ENCODE measurements at regions not wholly inside any gene's neighbourhood (a gene's known extent, or its start where the extent isn't known, plus 50 kb on each side); places are given as distances from the start of the nearest gene placed in this dataset.
A peak's percentile ranks its signal among the peaks of the same experiment; 100 is the strongest.
"Not testable (repeated sequence)": the region's sequence is repeated elsewhere in the genome, so short reads cannot be mapped to it uniquely, and the experiment has no call there.

DNA sequence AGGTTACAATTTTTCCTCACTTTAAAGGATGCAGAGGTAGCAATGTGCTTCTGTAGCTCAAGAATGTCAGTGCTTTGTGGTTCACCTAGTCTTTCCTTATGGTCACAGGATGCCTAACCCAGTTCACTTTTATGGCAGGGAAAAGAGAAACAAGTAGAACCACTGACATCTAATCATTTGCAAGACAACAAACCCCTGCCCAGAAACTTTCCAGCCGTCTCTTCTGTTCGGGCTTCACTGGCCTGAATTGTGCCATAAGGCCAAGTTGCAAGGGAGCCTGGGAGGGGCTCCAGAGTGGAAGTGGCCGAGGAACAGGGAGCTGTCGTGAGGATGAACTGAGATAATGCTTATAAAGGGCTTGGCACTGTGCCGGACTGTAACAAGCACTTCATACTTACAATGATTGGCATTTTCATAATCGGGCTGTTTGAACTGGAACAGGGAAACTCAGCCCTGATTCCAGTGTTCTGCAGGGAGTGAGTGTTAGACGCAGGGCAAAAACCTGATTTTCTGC is 212.6 kb downstream of the BCAS1 start:
- Mint-ChIP-seq H3K9me3 (no peaks in the 10 kb centered on the region), H3K27ac (no peak overlapping the region), H3K27me3 (no peaks in the 10 kb centered on the region), H3K4me1 (peaks cover 34% of the 10 kb centered on the region), H3K36me3 (peaks cover 2% of the 10 kb centered on the region), H3K4me3 (no peak overlapping the region)
- DNase-seq = no peak
- CTCF ChIA-PET = interaction anchor here (1.0 to 2.3 kb wide), 3 partner anchors 8 to 58 kb away, joined by 3 to 7 read pairs (median 7); no protein-coding TSS in a partner anchor

DNA sequence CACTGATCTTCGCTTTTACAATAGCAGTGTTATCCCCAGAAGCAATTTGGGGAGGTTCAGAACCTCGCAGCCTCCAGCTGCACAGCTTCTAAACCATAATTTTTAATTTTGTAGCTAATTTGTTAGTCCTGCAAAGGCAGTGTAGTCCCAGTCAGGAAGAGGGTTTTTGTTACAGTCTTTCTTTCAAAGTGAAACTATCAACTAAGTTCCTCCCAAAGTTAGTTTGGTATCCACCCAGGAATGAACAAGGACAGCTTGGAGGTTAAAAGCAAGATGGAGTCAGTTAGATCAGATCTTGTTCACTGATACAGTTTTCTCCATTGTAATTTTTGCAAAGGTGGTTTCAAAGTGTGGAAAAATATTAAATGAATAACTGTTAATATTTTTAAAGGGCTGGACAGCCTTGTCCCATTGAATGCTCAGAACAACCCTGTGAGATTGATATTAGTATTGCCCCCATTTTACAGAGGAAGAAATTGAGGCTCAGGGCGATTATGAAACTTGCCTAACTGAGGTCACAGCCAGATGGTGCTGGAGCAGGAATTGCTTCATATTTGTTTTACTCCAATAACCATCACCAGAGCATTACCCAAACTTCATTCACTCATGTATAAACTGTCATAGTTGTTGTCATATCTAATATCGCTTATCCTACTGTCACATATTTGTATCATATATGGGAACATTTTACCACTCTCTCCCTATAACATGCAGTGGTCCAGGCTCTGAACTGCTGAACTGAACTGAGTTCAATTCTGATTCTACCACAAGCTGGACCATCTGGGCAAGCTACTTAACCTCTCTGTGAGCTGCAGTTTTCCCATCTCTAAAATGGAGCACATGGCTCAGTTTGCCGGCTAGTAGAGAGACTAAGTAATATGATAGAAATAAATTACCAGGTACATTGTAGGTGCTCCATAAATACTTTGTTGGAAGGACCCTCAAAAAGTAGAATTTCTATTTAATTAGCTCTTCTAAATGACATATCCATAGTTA is 213.8 kb downstream of the BCAS1 start:
- Mint-ChIP-seq H3K4me3 (no peak overlapping the region), H3K9me3 (no peaks in the 10 kb centered on the region), H3K36me3 (peaks cover 2% of the 10 kb centered on the region), H3K27me3 (no peaks in the 10 kb centered on the region), H3K27ac (no peak overlapping the region), H3K4me1 (peaks cover 42% of the 10 kb centered on the region)
- CTCF ChIA-PET = interaction anchor here (1.0 to 2.3 kb wide), 4 partner anchors 9 to 59 kb away, joined by 3 to 7 read pairs (median 6); no protein-coding TSS in a partner anchor
- no peak for DNase-seq

DNA sequence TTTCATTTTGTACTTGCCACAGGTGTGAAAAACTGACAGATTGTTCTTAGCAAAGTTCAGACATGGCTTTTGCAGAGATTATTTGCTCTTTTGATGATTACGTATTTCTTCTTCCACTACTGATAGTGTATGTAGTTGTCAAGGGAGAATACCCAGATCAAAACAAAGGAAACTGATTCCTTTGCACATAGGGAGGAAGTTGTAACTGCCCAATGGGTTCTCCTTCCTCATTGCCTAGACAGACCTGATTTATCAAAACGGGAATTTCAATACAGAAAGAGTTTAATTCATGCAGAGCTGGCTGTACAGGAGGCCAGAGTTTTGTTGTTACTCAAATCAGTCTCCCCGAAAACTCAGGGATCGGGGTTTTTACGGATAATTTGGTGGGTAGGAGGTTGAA is 214.7 kb downstream of the BCAS1 start:
- H3K4me3 Mint-ChIP-seq = no peak overlapping the region
- CTCF ChIA-PET = interaction anchor here (1.0 to 2.3 kb wide), 2 partner anchors 10 to 60 kb away, joined by 4 to 7 read pairs; no protein-coding TSS in a partner anchor
- peak overlapping the region; percentile 35 for H3K27ac Mint-ChIP-seq

DNA sequence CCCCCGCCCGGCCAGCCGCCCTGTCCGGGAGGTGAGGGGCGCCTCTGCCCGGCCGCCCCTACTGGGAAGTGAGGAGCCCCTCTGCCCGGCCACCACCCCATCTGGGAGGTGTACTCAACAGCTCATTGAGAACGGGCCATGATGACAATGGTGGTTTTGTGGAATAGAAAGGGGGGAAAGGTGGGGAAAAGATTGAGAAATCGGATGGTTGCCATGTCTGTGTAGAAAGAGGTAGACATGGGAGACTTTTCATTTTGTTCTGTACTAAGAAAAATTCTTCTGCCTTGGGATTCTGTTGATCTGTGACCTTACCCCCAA is 215.8 kb downstream of the BCAS1 start:
- H3K4me3 Mint-ChIP-seq, H3K36me3 Mint-ChIP-seq, H3K9me3 Mint-ChIP-seq, DNase-seq, CTCF ChIA-PET, H3K27me3 Mint-ChIP-seq, H3K27ac Mint-ChIP-seq: not testable (repeated sequence)
- H3K4me1 Mint-ChIP-seq = peaks cover 45% of the 10 kb centered on the region

More for the DNA sequence above, 214.7 kb downstream of the BCAS1 start:
- no peak for DNase-seq
- Mint-ChIP-seq H3K36me3 (peaks cover 2% of the 10 kb centered on the region), H3K9me3 (no peaks in the 10 kb centered on the region), H3K27me3 (no peaks in the 10 kb centered on the region), H3K4me1 (peaks cover 44% of the 10 kb centered on the region)

DNA sequence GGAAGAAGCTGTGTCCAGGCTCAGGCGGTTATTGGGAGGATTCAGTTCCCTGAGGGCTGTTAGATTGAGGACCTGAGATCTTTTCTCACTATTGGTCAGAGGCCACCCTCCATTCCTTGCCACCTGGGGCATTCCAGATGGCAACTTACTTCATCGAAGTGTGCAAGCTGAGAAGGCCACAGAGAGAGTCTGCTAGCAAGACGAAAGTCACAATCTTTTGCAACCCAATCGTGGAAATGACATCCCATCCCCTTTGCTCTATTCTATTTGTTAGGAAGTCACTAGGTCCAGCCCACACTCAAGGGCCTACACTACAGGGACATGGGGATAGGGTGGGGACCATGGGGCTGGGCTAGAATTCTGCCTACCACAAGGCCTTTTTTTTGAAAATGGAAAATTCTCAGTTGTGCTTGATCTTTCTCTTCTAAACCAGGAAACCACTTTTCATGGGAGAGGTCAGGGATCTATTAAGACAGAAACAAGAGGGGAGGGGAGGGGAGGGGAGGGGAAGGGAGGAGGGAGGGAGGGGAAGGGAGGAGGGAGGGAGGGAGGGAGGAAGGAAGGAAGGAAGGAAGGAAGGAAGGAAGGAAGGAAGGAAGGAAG is 217.2 kb downstream of the BCAS1 start:
- CTCF ChIA-PET = no interaction called here
- no peak overlapping the region for H3K27ac Mint-ChIP-seq

DNA sequence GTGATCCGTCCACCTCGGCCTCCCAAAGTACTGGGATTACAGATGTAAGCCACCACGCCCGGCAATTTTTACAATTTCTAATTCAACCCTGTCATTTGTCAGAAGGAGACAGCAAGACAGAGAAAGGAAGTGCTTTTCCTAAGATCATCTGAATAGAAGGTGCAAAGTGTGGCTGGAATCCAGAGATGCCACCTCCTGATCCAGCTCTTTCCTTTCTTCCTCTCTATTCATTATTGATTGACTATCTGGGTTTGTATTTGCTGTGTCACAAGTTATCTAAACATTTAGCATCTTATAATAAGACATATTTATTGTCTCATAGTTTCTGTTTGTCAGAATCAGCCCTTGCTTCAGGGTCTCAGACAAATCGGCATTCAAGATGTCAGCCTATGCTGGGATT is 217.7 kb downstream of the BCAS1 start:
- H3K27me3 Mint-ChIP-seq = no peaks in the 10 kb centered on the region
- H3K4me1 Mint-ChIP-seq = peaks cover 52% of the 10 kb centered on the region

More for the DNA sequence above, 217.2 kb downstream of the BCAS1 start:
- no peak for DNase-seq
- Mint-ChIP-seq H3K36me3 (peaks cover 5% of the 10 kb centered on the region), H3K27me3 (no peaks in the 10 kb centered on the region), H3K4me3 (no peak overlapping the region), H3K9me3 (no peaks in the 10 kb centered on the region), H3K4me1 (peaks cover 52% of the 10 kb centered on the region)

DNA sequence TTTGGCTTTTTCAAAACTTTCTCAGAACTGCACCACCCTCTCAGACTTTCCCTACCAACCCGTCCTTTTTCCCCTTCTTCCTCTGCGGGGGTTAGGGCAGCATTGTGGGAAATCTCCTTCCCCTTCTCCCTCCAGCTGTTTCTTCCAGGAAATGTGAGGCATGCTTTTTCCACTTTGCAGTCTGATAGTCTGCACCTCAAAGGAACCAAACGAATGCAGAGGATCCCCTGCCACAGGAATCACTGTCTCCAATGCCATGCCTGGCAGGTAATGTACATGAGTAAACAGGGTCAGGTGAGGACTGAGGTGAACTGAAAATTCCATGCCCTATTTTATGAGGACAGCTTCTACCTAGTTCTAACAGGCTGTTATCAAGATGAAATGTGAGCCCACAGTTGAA is 218.4 kb downstream of the BCAS1 start:
- H3K4me3 Mint-ChIP-seq = no peak overlapping the region
- peaks cover 52% of the 10 kb centered on the region for H3K4me1 Mint-ChIP-seq
- no peaks in the 10 kb centered on the region for H3K9me3 Mint-ChIP-seq
- no peak overlapping the region for H3K27ac Mint-ChIP-seq
- H3K27me3 Mint-ChIP-seq = no peaks in the 10 kb centered on the region
- peaks cover 7% of the 10 kb centered on the region for H3K36me3 Mint-ChIP-seq
- CTCF ChIA-PET = interaction anchor here (1.4 kb wide), 1 partner anchor 14 kb away, joined by 3 read pairs; no protein-coding TSS in a partner anchor
- no peak for DNase-seq

More for the DNA sequence above, 217.7 kb downstream of the BCAS1 start:
- Mint-ChIP-seq H3K27ac (no peak overlapping the region), H3K4me3 (no peak overlapping the region), H3K36me3 (peaks cover 7% of the 10 kb centered on the region), H3K9me3 (no peaks in the 10 kb centered on the region)
- CTCF ChIA-PET = no interaction called here
- DNase-seq = no peak

DNA sequence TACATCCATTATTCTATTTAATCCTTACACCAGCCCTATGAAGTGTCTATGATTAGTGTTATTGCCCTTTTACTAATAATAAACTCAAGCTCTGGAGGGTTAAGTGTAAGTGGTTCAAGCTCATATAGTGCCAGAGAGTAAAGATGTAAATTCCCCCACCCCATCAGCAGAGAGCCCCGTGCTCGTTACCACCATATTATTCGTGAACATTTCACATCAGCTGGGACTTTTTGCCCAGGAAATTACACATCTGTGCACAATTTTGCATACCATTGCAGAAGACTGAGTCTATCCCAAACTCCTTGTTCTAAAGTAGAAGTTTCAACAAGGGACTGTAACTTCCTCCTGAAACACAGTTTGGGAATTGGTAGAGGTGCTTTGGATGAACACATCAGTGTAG is 220.1 kb downstream of the BCAS1 start:
- CTCF ChIA-PET = no interaction called here
- H3K4me3 Mint-ChIP-seq = no peak overlapping the region

DNA sequence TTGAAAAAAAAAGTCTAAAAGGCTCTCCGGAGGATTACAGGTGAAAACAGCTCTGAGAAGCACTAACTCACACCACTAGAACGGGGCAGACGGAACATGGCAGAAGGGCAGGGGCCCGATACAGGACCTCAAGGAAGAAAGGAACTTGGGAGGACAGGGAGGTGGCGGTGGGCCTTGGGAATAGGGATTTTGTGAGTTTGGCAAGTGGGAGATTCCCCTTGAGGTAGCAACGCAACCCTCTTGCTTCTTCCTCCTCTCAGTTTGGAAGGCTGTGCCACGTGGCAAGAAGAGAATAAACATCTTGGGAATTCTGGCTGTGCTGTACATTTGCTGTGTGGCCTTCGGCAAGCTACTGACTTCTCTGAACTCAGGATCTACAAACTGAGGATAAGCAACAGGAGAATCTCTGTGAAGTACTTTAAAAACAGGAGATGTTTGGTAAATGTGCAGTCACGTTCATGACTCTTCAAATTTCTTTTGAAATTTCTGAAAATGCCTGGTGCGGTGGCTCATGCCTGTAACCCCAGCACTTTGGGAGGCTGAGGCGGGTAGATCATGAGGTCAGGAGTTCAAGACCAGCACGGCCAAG is 220.8 kb downstream of the BCAS1 start:
- Mint-ChIP-seq H3K27me3 (no peaks in the 10 kb centered on the region), H3K9me3 (no peaks in the 10 kb centered on the region), H3K4me1 (peaks cover 56% of the 10 kb centered on the region), H3K36me3 (peaks cover 5% of the 10 kb centered on the region), H3K4me3 (no peak overlapping the region), H3K27ac (peak overlapping the region; percentile 45)
- DNase-seq = no peak
- CTCF ChIA-PET = no interaction called here

More for the DNA sequence above, 220.1 kb downstream of the BCAS1 start:
- Mint-ChIP-seq H3K27me3 (no peaks in the 10 kb centered on the region), H3K27ac (no peak overlapping the region), H3K4me1 (peaks cover 51% of the 10 kb centered on the region), H3K36me3 (peaks cover 5% of the 10 kb centered on the region), H3K9me3 (no peaks in the 10 kb centered on the region)
- DNase-seq = no peak

DNA sequence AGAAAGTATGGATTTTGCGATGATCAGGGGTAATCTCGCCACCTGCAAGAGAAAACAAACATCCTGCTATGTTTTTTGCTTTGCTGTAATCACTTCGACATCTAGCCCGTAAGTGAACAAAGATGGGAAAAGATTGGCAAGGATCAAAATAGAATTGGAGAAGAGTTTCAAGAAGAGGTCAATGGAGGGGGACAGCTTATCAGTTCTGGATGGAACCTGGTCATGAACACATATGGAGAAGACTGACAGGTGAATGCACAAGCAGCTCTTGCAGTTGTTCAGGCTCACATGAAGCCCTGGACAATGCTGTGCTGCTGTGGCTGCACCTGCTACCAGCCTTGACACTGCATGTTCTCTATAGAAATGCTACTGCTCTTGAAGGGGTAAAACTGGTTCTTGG is 222.1 kb downstream of the BCAS1 start:
- Mint-ChIP-seq H3K4me3 (no peak overlapping the region), H3K36me3 (peaks cover 5% of the 10 kb centered on the region), H3K9me3 (no peaks in the 10 kb centered on the region), H3K27ac (no peak overlapping the region), H3K4me1 (peaks cover 69% of the 10 kb centered on the region), H3K27me3 (no peaks in the 10 kb centered on the region)
- DNase-seq = no peak
- CTCF ChIA-PET = interaction anchor here (0.8 to 1.9 kb wide), 2 partner anchors 12 to 18 kb away, joined by 3 to 5 read pairs; no protein-coding TSS in a partner anchor

DNA sequence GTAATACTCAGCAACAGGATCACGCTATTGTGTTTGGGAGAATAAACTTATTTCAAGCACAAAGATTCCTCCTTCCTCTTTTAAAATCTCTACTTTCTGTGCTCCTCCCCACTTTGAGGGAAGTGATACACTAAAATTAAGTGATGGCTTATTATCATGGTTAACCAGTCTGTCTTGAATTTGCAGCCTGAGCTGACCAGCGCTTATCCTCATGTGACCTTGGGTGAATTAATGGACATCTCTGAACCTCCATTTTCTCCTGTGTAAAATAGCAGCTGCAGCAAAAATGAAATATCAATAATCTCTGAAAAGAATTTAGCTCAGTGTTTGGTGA is 222.6 kb downstream of the BCAS1 start:
- CTCF ChIA-PET = interaction anchor here (0.8 to 1.9 kb wide), 2 partner anchors 13 to 17 kb away, joined by 3 to 5 read pairs; no protein-coding TSS in a partner anchor
- Mint-ChIP-seq H3K4me1 (peaks cover 70% of the 10 kb centered on the region), H3K36me3 (peaks cover 7% of the 10 kb centered on the region), H3K4me3 (no peak overlapping the region), H3K27me3 (no peaks in the 10 kb centered on the region), H3K9me3 (no peaks in the 10 kb centered on the region), H3K27ac (no peak overlapping the region)
- no peak for DNase-seq

DNA sequence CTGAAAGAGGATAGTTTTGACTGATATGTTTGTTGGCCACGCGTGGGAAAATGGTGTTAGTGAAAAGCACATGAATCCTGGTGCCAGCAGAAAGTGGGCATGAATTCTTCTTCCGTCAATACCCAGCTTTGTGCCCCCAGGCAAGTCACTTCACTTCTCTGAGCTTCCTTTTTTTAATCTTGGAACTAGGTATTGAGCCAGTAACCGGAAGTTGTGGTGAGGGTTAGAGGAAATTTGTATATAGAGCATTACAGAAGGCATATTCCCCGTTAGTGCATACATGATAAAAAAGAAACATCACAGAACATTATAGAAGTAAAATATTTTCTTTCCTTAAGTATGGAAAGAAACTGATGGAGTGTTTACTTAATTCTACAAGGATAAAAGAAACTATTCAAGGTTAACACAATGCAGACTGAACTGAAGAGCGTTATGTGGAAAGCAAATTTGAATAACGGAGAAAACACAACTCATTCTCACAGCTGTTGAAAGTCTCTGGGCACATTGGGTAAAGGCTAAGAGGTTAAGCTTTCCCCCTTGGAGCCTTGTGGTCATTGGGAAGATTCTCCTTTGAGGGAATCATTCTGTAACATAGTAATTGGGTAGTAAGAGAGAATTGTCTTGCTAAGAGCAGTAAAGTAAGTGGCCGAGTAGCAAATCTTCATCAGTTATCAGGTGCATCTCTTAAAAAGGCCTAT is 223.1 kb downstream of the BCAS1 start:
- CTCF ChIA-PET = interaction anchor here (0.8 to 1.9 kb wide), 3 partner anchors 10 to 17 kb away, joined by 3 to 7 read pairs (median 5); no protein-coding TSS in a partner anchor
- H3K4me1 Mint-ChIP-seq = peaks cover 73% of the 10 kb centered on the region
- H3K27me3 Mint-ChIP-seq = no peaks in the 10 kb centered on the region
- H3K4me3 Mint-ChIP-seq = peak overlapping the region; percentile 26
- H3K36me3 Mint-ChIP-seq = peaks cover 10% of the 10 kb centered on the region
- DNase-seq = no peak
- peak overlapping the region; percentile 62 for H3K27ac Mint-ChIP-seq
- no peaks in the 10 kb centered on the region for H3K9me3 Mint-ChIP-seq

DNA sequence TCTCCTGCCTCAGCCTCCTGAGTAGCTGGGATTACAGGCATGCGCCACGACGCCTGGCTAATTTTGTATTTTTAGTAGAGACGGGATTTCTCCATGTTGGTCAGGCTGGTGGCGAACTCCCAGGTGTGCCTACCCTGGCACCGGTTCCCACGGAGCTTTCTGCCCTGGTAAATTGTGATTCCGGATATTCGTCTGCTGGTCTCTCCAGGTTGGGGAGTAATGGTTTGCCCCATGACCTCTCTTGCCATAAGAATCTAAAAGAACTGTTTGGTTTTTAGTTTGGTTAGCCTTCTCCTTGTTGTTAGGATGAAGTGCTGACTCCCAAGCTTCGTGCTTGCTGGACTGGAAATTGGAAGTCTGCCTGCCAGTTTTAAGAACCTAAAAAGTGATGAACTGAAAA is 223.8 kb downstream of the BCAS1 start:
- Mint-ChIP-seq H3K36me3 (peaks cover 10% of the 10 kb centered on the region), H3K9me3 (no peaks in the 10 kb centered on the region), H3K27me3 (no peaks in the 10 kb centered on the region), H3K4me1 (peaks cover 74% of the 10 kb centered on the region), H3K4me3 (no peak overlapping the region), H3K27ac (no peak overlapping the region)
- CTCF ChIA-PET = interaction anchor here (0.9 to 1.4 kb wide), 3 partner anchors 11 to 235 kb away, joined by 4 to 7 read pairs (median 5); no protein-coding TSS in a partner anchor
- no peak for DNase-seq

All from activated naive CD4-positive, alpha-beta T cell treated with anti-CD3 and anti-CD28 coated beads, Interleukin-2, amount 10 ng/mL, durations not matched to agents 7 days and 5 days (primary cell).